PC-3 (cell line): ENCODE measurements at regions not wholly inside any gene's neighbourhood (a gene's known extent, or its start where the extent isn't known, plus 50 kb on each side); places are given as distances from the start of the nearest gene placed in this dataset.

ENCODE experiments used
- CTCF ChIP-seq: fragments of 300-600 bp; sonication (generic); conservative IDR thresholded peaks from 2 replicates; pipeline ENCODE4 v1.5.1; 2017; ENCODE audit warnings: antibody characterized with exemption, low read depth, mild to moderate bottlenecking, low read length
- EZH2 ChIP-seq: fragments of 300-600 bp; sonication (generic); IDR thresholded peaks from one replicate; pipeline ENCODE4 v1.6.1; 2017; ENCODE audit warnings: antibody characterized with exemption, mild to moderate bottlenecking, low read length; ENCODE audit not compliant: unreplicated experiment
- EZH2phosphoT487 ChIP-seq: fragments of 300-600 bp; sonication (generic); IDR thresholded peaks from 2 replicates; pipeline ENCODE4 v1.6.1; 2018; ENCODE audit warnings: mild to moderate bottlenecking, antibody characterized with exemption, low read length, borderline replicate concordance

- no peak for TF ChIP-seq CTCF
- TF ChIP-seq EZH2, result no peak
- no peak for TF ChIP-seq EZH2phosphoT487
These were observed 154.9 kb upstream of the PZP start for GRCh38 chr12:9363145-9363544.
